ENCODE measurements at regions not wholly inside any gene's neighbourhood (a gene's known extent, or its start where the extent isn't known, plus 50 kb on each side); places are given as distances from the start of the nearest gene placed in this dataset.

GRCh38 chr13:79722885-79723445 lies 242.0 kb downstream of the NDFIP2 start:
- no peak for DNase-seq (ENCODE audit: low spot score)

GRCh38 chr13:79716191-79716590 lies 235.2 kb downstream of the NDFIP2 start:
- DNase-seq (ENCODE audit: low spot score), result no peak

- DNase-seq (ENCODE audit: low spot score), result no peak
These were observed 230.7 kb downstream of the NDFIP2 start for GRCh38 chr13:79711631-79712030.

GRCh38 chr13:79710376-79710775 lies 229.4 kb downstream of the NDFIP2 start:
- no peak for DNase-seq (ENCODE audit: low spot score)

GRCh38 chr13:79709471-79709870 lies 228.5 kb downstream of the NDFIP2 start:
- DNase-seq (ENCODE audit: low spot score), result no peak

GRCh38 chr13:79703772-79704171 lies 222.8 kb downstream of the NDFIP2 start:
- DNase-seq (ENCODE audit: low spot score), result no peak

GRCh38 chr13:79695754-79696153 lies 214.8 kb downstream of the NDFIP2 start:
- DNase-seq (ENCODE audit: low spot score), result no peak

- DNase-seq (ENCODE audit: low spot score), result no peak
These were observed 211.9 kb downstream of the NDFIP2 start for GRCh38 chr13:79692846-79693245.

GRCh38 chr13:79691826-79692225 lies 210.9 kb downstream of the NDFIP2 start:
- no peak for DNase-seq (ENCODE audit: low spot score)

- no peak for DNase-seq (ENCODE audit: low spot score)
These were observed 207.8 kb downstream of the NDFIP2 start for GRCh38 chr13:79688741-79689140.

- DNase-seq (ENCODE audit: low spot score), result no peak
These were observed 205.5 kb downstream of the NDFIP2 start for GRCh38 chr13:79686441-79686840.

GRCh38 chr13:79684371-79684770 lies 203.4 kb downstream of the NDFIP2 start:
- no peak for DNase-seq (ENCODE audit: low spot score)

- DNase-seq (ENCODE audit: low spot score), result no peak
These were observed 201.2 kb downstream of the NDFIP2 start for GRCh38 chr13:79682164-79682563.

- DNase-seq (ENCODE audit: low spot score), result no peak
These were observed 200.1 kb downstream of the NDFIP2 start for GRCh38 chr13:79681069-79681468.

GRCh38 chr13:79680485-79680884 lies 199.5 kb downstream of the NDFIP2 start:
- DNase-seq (ENCODE audit: low spot score), result no peak

- DNase-seq (ENCODE audit: low spot score), result peak; percentile 59
These were observed 198.4 kb downstream of the NDFIP2 start for GRCh38 chr13:79679334-79679733.

GRCh38 chr13:79678100-79678499 lies 197.1 kb downstream of the NDFIP2 start:
- no peak for DNase-seq (ENCODE audit: low spot score)

- no peak for DNase-seq (ENCODE audit: low spot score)
These were observed 195.1 kb downstream of the NDFIP2 start for GRCh38 chr13:79675931-79676660.

- no peak for DNase-seq (ENCODE audit: low spot score)
These were observed 194.0 kb downstream of the NDFIP2 start for GRCh38 chr13:79674765-79675515.

- DNase-seq (ENCODE audit: low spot score), result no peak
These were observed 193.0 kb downstream of the NDFIP2 start for GRCh38 chr13:79673993-79674377.

- DNase-seq (ENCODE audit: low spot score), result no peak
These were observed 192.5 kb downstream of the NDFIP2 start for GRCh38 chr13:79673310-79673992.

GRCh38 chr13:79671420-79671819 lies 190.5 kb downstream of the NDFIP2 start:
- no peak for DNase-seq (ENCODE audit: low spot score)

Data from cerebellar cortex (tissue), 1 donor.